ENCODE measurements at regions not wholly inside any gene's neighbourhood (a gene's known extent, or its start where the extent isn't known, plus 50 kb on each side); places are given as distances from the start of the nearest gene placed in this dataset.
"Not testable (repeated sequence)": the region's sequence is repeated elsewhere in the genome, so short reads cannot be mapped to it uniquely, and the experiment has no call there.

DNA sequence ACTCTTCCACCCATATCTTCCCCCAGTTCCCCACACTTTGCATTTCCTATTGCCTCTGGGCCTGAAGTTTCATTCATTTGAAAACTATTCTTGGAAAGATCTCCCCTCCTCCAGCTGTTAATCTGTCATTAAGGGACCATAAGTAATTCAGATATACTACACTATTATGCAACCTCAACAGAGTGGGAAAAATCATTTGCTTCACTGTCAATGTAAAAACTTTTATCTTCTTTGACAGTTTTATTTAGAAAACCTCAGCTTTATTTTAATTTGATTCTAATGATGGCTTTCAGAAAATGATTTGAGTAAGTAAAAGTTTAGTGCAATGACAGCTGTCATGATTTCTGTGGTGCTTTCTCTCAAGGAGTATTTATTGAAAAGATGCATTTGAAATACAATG, 435.3 kb upstream of the KCNMB2 start:
- no peak for DNase-seq (ENCODE audit: low read depth, low spot score)
- no peak overlapping the region for H3K4me3 ChIP-seq (ENCODE audit: low read length)

DNA sequence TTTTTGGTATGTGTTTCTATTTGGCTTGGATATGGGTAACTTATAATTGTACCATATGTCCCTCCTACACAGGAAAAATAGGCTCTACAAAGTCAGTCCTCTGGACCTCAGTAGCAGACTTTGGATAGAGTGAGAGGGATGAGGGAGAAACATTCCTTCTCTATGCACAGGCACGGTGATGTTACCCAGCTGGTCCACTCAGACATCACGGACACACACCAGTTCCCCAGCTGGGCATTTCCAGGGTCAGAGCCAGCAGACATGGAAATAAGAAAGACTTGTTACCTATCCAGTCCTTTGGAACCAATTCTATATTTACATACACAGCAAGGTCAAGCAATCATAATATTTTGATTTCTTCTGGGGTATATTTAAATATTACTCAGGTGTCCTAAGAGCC, 433.1 kb upstream of the KCNMB2 start:
- no peak overlapping the region for H3K4me3 ChIP-seq (ENCODE audit: low read length)

DNA sequence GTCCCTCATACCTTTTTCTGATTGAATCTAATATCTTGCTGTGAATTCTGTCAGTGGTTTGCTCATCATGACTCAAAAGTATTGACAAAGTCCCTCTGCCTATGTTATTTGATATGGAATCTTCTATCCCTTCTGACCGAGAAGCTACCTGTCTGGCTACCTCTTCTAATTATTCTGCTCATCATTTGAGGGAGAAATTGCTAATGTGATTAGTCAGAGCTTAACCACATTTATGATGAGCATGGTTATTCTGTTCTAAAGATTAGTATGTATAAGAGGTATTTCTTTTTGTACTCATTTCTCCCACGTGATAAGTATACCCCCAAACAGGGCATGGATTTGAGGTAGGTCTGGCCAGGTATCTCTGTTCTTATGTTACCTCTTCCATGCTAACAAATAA, 428.4 kb upstream of the KCNMB2 start:
- no peak overlapping the region for H3K4me3 ChIP-seq (ENCODE audit: low read length)
- DNase-seq (ENCODE audit: low read depth, low spot score), result no peak

More for the DNA sequence above, 433.1 kb upstream of the KCNMB2 start:
- no peak for DNase-seq (ENCODE audit: low read depth, low spot score)

DNA sequence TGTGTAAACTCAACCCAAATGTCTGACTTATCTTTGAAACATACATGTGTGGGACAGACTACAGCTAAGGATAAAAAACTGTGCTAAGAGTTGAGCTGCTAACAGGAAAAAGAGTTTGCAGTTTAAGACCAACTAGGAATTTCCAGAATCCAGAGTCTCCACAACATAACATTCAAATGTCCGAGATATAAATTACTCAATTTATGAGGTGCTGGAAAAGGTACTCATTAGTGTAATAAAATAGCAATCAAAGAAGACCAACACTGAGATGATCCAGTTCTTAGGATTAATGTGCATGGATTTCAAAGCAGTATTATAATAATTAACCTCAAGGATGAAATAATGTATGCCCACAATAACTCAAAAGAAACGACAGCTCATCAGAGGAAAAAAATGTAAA, 426.5 kb upstream of the KCNMB2 start:
- DNase-seq (ENCODE audit: low read depth, low spot score), result no peak

DNA sequence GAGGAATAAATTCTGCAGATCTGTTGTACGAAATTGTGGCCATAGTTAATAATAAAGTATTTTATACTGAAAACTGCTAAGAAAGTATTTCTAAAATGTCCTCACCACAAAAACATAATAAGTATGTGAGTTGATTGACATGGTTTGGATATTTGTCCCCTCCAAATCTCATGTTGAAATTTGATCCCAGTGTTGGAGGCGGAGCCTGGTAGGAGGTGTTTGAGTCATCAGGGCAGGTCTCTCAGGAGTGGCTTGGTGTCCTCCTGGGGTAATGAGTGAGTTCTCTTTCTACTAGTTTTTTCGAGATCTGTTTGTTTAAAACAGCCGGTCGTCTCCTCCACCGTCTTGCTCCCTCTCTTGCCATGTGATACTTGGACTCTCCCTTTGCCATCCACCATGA, 424.1 kb upstream of the KCNMB2 start:
- DNase-seq (ENCODE audit: low read depth, low spot score), result no peak
- H3K4me3 ChIP-seq (ENCODE audit: low read length), result no peak overlapping the region

More for the DNA sequence above, 426.5 kb upstream of the KCNMB2 start:
- H3K4me3 ChIP-seq (ENCODE audit: low read length), result no peak overlapping the region

DNA sequence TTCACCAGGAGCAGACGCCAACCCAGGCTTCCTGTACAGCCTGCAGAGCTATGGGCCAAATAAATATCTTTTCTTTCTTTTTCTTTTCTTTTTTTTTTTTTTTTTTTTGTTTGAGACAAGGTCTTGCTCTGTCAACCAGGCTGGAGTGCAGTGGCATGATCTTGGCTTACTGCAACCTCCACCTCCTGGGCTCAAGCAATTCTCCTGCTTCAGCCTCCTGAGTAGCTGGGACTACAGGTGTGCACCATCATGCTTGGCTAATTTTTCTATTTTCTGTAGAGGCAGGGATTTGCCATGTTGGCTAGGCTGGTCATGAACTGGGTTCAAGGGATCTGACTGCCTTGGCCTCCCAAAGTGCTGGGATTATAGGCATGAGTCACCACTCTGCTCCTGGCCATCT, 423.7 kb upstream of the KCNMB2 start:
- DNase-seq (ENCODE audit: low read depth, low spot score); H3K4me3 ChIP-seq (ENCODE audit: low read length): not testable (repeated sequence)

DNA sequence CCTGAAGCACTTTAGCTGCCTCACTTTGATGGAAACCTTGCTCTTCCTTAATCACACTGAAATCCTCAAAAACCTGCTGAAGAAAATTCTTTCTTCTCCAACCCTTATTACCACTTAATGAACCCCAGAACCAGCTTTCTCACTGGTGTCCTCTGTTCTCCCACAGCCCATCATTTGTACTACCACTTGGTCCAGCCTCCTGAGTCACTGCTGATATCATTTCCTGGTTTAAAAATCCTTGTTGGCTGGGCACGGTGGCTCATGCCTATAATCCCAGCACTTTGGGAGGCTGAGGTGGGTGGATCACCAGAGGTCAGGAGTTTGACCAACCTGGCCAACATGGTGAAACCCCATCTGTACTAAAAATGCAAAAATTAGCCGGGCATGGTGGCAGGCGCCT, 418.6 kb upstream of the KCNMB2 start:
- DNase-seq (ENCODE audit: low read depth, low spot score), result no peak
- H3K4me3 ChIP-seq (ENCODE audit: low read length), result no peak overlapping the region

DNA sequence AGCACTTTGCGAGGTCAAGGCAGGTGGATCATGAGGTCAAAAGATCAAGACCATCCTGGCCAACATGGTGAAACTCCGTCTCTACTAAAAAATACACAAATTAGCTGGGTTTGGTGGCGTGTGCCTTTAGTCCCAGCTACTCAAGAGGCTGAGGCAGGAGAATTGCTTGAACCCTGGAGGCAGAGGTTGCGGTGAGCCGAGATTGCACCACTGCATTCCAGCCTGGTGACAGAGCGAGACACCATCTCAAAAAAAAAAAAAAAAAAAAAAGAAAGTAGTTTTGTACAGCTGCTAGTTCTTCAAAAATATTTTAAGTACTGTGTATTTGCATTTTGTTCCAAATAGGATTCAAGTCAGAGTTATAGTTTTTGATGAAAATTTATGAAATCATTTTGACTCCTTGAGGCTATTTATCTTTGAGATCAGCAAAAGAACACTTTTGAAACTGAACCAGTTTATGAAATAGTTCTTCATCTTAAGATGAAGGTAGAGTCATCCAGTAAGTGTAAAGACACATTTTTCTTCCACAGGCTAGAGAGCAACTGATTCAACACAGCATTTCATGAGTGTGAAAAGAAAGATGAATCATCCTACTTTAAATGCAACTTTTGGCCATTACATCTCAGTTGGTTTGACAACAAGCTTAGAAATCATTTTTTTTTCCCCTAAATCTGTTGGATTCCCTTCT, 416.5 kb upstream of the KCNMB2 start:
- H3K4me3 ChIP-seq (ENCODE audit: low read length); DNase-seq (ENCODE audit: low read depth, low spot score): not testable (repeated sequence)

DNA sequence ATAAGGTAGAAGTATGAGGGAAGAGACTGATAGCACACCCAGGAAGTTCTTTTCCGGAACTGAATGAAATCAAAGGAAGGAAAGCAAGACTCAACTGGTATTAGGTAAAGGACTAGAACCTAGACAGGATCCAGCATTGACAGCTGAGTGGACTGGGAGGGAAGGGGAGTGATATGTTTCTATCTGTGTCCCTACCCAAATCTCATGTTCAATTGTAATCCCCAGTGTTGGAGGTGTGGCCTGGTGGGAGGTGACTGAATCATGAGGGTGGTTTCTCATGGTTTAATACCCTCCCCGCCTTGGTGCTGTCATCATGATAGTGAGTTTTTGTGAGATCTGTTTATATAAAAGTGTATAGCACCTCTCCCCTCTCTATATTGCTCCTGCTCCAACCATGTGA, 415.9 kb upstream of the KCNMB2 start:
- no peak for DNase-seq (ENCODE audit: low read depth, low spot score)
- H3K4me3 ChIP-seq (ENCODE audit: low read length), result no peak overlapping the region

DNA sequence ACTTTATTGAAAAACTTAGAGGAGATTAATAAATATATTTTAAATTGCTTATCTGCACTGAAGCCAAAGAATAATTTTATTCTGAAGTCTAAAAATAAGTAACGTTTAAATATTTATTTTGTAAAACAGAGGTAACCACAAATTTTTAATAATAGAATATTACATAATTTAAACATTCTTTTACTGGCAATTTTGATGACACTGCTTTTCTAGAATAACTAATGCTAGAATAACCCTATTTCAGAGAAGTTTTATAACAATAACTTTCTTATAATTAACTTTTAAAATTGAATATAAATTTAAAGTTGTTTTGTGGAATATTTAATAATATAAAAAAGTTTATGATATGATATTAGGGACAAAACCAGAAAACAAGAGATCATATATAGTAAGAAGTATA, 409.6 kb upstream of the KCNMB2 start:
- no peak overlapping the region for H3K4me3 ChIP-seq (ENCODE audit: low read length)
- DNase-seq (ENCODE audit: low read depth, low spot score), result no peak

DNA sequence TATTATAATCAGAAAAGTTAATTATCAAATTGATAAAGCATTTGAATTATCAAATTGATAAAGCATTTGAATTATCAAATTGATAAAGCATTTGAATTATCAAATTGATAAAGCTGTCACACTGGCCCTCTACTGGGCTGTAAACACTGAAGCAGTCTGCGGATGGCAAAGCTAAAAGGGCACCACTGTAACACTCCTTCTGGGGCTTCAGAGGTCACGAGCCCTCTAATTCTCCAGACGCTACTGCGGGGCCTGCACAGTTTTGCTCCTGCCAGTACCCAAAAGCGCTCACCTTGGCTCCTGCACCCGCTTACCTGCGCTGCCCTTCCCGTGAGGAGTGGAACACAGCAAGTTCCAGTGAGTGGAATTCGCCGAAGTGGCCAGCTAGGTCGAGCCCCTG, 409.0 kb upstream of the KCNMB2 start:
- H3K4me3 ChIP-seq (ENCODE audit: low read length), result no peak overlapping the region
- no peak for DNase-seq (ENCODE audit: low read depth, low spot score)

DNA sequence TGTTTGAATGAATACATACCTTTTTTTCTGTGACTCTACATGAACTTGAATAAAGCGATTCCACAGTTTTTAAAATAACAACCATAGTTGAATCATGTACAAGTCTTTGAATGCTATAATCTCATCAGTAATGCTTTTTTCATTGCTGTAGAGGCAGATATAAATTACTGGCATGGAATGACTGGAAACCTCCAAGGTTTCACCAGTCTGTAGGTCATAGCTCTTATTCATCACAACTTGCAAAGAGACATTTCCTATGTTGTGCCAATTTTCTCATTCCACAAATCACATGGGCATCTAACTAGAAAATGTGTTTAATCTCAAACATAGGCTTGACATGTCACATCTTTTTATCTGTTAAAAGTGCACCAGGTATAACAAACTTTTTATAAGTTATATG, 407.1 kb upstream of the KCNMB2 start:
- H3K4me3 ChIP-seq (ENCODE audit: low read length), result no peak overlapping the region
- no peak for DNase-seq (ENCODE audit: low read depth, low spot score)

DNA sequence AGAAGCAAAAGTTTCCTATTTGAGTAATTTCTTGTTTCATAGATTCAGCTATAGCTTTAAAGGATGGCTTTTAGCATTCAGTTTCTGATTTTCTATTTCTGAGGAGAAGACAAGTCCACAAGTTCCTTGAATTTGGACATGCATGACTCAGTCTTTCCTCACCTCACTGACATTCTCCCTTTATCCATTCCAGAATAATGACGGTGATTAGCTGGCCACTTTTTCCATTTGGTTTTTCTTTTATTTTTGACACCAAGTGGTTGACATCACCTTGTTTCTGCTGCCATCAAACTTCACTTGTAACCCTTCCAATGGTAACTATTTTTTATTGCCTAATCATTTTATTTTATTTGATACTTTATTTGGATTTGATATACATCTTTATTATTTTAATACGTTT, 404.4 kb upstream of the KCNMB2 start:
- no peak for DNase-seq (ENCODE audit: low read depth, low spot score)
- H3K4me3 ChIP-seq (ENCODE audit: low read length), result no peak overlapping the region

DNA sequence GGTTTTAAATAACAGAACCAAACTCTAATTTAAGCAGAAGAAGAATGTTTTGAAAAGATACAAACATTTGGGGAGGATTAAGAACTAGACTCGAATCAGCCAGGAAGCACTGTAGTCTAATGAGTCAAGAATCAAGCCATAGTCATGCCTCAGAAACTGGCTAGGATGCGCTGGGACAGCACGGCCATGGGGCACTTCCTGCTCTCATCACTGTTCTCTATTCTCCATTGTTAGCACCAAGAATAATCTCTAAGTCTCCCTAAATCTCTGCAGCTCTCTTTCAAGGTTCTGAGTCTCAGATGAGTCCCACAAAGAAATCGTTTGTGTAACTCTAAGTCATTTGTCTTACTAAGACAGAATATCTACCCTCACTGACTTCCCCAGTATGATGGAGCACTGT, 399.0 kb upstream of the KCNMB2 start:
- H3K4me3 ChIP-seq (ENCODE audit: low read length), result no peak overlapping the region
- DNase-seq (ENCODE audit: low read depth, low spot score), result no peak

DNA sequence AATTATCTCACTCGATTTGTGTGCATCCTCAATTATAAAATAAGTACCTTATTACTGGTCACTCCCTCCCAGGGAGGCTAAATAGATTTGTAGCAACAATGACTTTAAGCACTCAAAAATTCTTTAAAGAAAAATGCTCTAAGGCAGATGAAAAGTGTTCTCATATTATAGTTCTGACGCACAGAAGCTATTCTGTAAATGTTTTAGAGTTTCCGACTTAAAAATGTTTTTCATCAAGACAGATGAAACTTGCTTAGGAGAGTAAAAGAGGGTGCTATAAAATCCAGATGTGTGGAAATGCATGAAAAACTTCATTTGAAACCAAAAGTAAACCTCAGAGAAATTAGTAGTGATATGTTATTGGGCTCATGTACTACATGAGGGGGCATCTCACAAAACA, 398.4 kb upstream of the KCNMB2 start:
- no peak overlapping the region for H3K4me3 ChIP-seq (ENCODE audit: low read length)

DNA sequence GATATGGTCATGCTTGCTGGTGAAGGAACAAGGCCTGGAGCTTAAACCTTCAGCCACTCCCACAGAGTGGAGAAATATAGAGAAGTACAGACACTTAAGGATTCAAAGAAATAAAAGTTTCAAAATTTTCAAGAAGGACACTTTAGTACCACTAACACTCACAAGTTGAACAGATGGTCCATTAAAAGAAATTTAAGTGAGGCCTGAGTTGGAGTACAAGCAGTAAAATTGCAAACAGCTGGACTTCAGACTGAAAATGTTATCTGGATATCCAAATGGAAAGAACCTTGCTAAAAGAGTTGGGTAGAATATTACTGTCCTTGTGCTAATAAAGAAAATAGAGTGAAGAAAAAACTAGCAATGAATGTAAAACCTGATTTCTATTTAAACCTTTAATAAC, 397.1 kb upstream of the KCNMB2 start:
- no peak overlapping the region for H3K4me3 ChIP-seq (ENCODE audit: low read length)
- DNase-seq (ENCODE audit: low read depth, low spot score), result no peak

More for the DNA sequence above, 398.4 kb upstream of the KCNMB2 start:
- no peak for DNase-seq (ENCODE audit: low read depth, low spot score)

DNA sequence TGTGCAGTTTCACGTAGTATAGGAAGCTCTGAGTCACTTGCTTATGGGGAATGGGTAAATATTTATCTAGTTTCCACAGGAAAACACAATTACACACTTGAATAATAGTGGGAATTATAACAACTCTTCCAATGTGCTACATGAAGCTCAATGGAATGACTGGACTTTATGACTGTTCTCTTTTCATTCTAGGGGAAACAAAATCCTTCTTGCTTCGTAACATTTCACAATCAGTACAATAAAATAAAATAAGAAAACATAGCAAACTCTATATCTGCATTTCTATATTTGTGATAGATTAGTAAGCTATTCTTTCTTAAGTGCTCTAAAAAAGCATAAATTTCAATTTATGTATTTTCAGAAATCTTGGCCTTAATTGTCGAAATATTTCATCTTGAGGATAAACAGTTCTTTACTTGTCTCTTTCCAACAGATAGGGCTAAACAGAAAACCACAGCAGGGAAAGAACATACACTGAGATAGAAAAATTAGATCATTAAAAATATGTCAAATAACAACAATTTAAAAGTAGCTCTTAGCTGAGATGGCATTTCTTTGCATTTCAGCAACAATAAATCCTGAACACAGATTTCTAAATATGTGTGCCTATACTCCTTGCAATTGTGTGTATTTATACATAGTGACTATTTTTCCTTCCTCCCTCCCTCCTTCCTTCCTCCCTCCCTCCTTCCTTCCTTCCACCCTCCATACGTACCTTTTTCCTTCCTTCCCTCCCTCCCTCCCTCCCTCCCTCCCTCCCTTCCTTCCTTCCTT, 395.5 kb upstream of the KCNMB2 start:
- no peak for DNase-seq (ENCODE audit: low read depth, low spot score)
- H3K4me3 ChIP-seq (ENCODE audit: low read length), result no peak overlapping the region

DNA sequence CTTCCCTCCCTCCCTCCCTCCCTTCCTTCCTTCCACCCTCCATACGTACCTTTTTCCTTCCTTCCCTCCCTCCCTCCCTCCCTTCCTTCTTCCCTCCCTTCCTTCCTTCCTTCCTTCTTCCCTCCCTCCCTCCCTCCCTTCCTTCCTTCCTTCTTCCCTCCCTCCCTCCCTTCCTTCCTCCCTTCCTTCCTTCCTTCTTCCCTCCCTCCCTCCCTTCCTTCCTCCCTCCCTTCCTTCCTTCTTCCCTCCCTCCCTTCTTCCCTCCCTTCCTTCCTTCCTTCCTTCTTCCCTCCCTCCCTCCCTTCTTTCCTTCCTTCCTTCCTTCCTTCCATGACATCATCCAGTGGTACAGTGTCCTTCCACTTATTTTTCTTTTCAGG, 394.9 kb upstream of the KCNMB2 start:
- H3K4me3 ChIP-seq (ENCODE audit: low read length); DNase-seq (ENCODE audit: low read depth, low spot score): not testable (repeated sequence)

DNA sequence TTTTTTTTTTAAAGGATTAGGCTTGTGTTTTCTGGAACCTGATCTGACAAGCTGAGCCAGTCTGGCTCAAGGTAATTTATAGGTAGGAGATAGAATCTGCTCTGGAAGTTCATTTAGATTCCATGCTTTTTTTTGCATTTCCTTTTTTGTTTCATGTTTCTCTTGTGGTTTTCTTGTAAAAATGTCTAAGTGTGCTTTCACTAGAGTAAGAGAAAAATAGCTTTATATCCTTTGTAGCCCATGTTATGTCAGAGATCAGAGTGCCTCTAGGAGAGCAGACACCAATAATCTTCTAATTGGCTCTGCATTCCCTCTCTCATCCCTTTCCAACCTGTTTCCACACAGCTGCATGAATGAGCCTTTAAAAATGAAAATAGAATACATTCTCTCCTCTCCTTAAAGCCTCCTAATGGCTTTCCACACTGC, 389.8 kb upstream of the KCNMB2 start:
- DNase-seq (ENCODE audit: low read depth, low spot score), result no peak

DNA sequence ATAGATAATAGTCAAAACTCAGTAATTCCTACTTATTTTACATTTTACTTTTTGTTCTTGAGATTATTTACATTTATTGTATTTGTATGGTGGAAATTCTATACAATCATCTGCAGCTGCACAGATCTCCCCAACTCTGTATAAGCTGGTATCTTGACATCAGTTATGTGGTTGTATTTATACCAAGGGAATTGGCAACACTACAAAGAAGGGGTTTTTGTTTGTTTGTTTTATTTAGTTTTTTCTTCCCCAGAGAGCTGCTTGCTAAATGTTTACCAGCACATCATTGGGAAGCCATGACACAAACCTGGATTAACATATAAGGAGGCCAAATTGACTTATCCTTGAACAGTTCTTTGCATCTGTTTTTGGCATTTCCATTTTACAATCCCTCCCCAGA, 389.2 kb upstream of the KCNMB2 start:
- no peak overlapping the region for H3K4me3 ChIP-seq (ENCODE audit: low read length)
- no peak for DNase-seq (ENCODE audit: low read depth, low spot score)

More for the DNA sequence above, 389.8 kb upstream of the KCNMB2 start:
- no peak overlapping the region for H3K4me3 ChIP-seq (ENCODE audit: low read length)

Data from Jurkat, Clone E6-1 (cell line).